Posterior vena cava (tissue), 2 donors: ENCODE measurements at regions not wholly inside any gene's neighbourhood (a gene's known extent, or its start where the extent isn't known, plus 50 kb on each side); places are given as distances from the start of the nearest gene placed in this dataset.

ENCODE experiments used
- DNase-seq: peaks from one replicate; pipeline ENCODE4 v3.0.0-alpha.2; 2020; ENCODE audit warnings: low spot score
- intact Hi-C, 2 donors: fragments of 100-400 bp; cut with DNase I; formaldehyde crosslinking; loops; one replicate each; pipeline versions ENCODE4 v1.14.1 to v1.14.2; 2022 to 2023
- donor health status: DM: yes; HTN: yes; CAD: no.
- donor health status: DM: yes; HTN: yes; CAD: no.

- intact Hi-C loops, result no loop called here
- no peak for DNase-seq
These were observed 791.6 kb upstream of the NOVA1 start for GRCh38 chr14:27389402-27389801.

GRCh38 chr14:27390155-27390554 is 792.3 kb upstream of the NOVA1 start:
- no peak for DNase-seq
- intact Hi-C loops, result no loop called here

GRCh38 chr14:27391331-27391730 is 793.5 kb upstream of the NOVA1 start:
- DNase-seq, result no peak
- intact Hi-C loops, result no loop called here

GRCh38 chr14:27392153-27392552 is 794.3 kb upstream of the NOVA1 start:
- DNase-seq, result no peak
- intact Hi-C loops, result no loop called here

- intact Hi-C loops, result no loop called here
- DNase-seq, result no peak
These were observed 812.1 kb upstream of the NOVA1 start for GRCh38 chr14:27409944-27410343.

- intact Hi-C loops, result no loop called here
- DNase-seq, result no peak
These were observed 813.1 kb upstream of the NOVA1 start for GRCh38 chr14:27410981-27411380.

- intact Hi-C loops, result no loop called here
- no peak for DNase-seq
These were observed 830.0 kb upstream of the NOVA1 start for GRCh38 chr14:27427796-27428195.

GRCh38 chr14:27435923-27436670 is 838.3 kb upstream of the NOVA1 start:
- intact Hi-C loops, result no loop called here
- DNase-seq, result no peak

- intact Hi-C loops, result no loop called here
- DNase-seq, result no peak
These were observed 886.8 kb upstream of the NOVA1 start for GRCh38 chr14:27484633-27485032.

- intact Hi-C loops, result no loop called here
- DNase-seq, result no peak
These were observed 887.4 kb upstream of the NOVA1 start for GRCh38 chr14:27485193-27485592.

- intact Hi-C loops, result no loop called here
- no peak for DNase-seq
These were observed 908.4 kb upstream of the NOVA1 start for GRCh38 chr14:27506272-27506671.

- DNase-seq, result no peak
- intact Hi-C loops, result no loop called here
These were observed 930.5 kb upstream of the NOVA1 start for GRCh38 chr14:27528328-27528727.

- DNase-seq, result no peak
- intact Hi-C loops, result no loop called here
These were observed 938.9 kb upstream of the NOVA1 start for GRCh38 chr14:27536748-27537147.

GRCh38 chr14:27546111-27546510 is 948.3 kb upstream of the NOVA1 start:
- DNase-seq, result no peak
- intact Hi-C loops, result no loop called here

GRCh38 chr14:27553790-27554189 is 956.0 kb upstream of the NOVA1 start:
- intact Hi-C loops, result no loop called here

GRCh38 chr14:27557445-27557844 is 959.6 kb upstream of the NOVA1 start:
- intact Hi-C loops, result no loop called here

More at GRCh38 chr14:27553790-27554189, 956.0 kb upstream of the NOVA1 start:
- no peak for DNase-seq

GRCh38 chr14:27559848-27560247 is 962.0 kb upstream of the NOVA1 start:
- no peak for DNase-seq
- intact Hi-C loops, result no loop called here

More at GRCh38 chr14:27557445-27557844, 959.6 kb upstream of the NOVA1 start:
- no peak for DNase-seq

- intact Hi-C loops, result no loop called here
- DNase-seq, result no peak
These were observed 969.1 kb upstream of the NOVA1 start for GRCh38 chr14:27566843-27567382.

- no peak for DNase-seq
These were observed 975.2 kb upstream of the NOVA1 start for GRCh38 chr14:27573018-27573417.

GRCh38 chr14:27587103-27587502 is 989.3 kb upstream of the NOVA1 start:
- DNase-seq, result no peak
- intact Hi-C loops, result no loop called here

More at GRCh38 chr14:27573018-27573417, 975.2 kb upstream of the NOVA1 start:
- intact Hi-C loops, result no loop called here

- intact Hi-C loops, result no loop called here
- no peak for DNase-seq
These were observed 1007.4 kb upstream of the NOVA1 start for GRCh38 chr14:27605282-27605681.
